Heart left ventricle (tissue), 13 donors: ENCODE measurements at regions not wholly inside any gene's neighbourhood (a gene's known extent, or its start where the extent isn't known, plus 50 kb on each side); places are given as distances from the start of the nearest gene placed in this dataset.
"Not testable (repeated sequence)": the region's sequence is repeated elsewhere in the genome, so short reads cannot be mapped to it uniquely, and the experiment has no call there.

Experiments
- CTCF ChIP-seq, 12 donors: fragments of 200-600 bp; sonication (generic) in 4 of 12; IDR thresholded peaks; one replicate each; pipeline versions ENCODE4 v1.5.0 to v1.8.0; 2018 to 2022; ENCODE audit warnings: antibody characterized with exemption in 12 of 12, mild to moderate bottlenecking in 5 of 12
- POLR2A ChIP-seq, 2 donors: fragments of 450-650 bp; IDR thresholded peaks; one replicate each; pipeline ENCODE4 v1.6.1; 2017; ENCODE audit warnings: antibody characterized with exemption in 2 of 2, mild to moderate bottlenecking in 2 of 2, moderate library complexity in 2 of 2
- donor health status: ischemic (EF 13 %, LVEDD 7.1; RV severe dilation, severe dysfunction).
- donor health status: DM: no; HTN: yes; CAD: no.
- donor health status: DM: no; HTN: no; CAD: no.
- donor health status: ischemic (EF 25% LVEDD 6.9; RV normal size, moderate dysfunction).
- donor health status: ischemic (EF 25% LVEDD 5.7; RV mildly dilated, moderate dysfunction).
- donor health status: ischemic (EF 35%, LVEDD 5.7; RV mildly dilated, moderate dysfunction).
- donor health status: nonischemic (EF 11% LVEDD 7.7; RV severe dilation, severe dysfunction).
- donor health status: DM: yes; HTN: yes; CAD: no.
- donor health status: PGD.
- donor health status: ischemic (EF 29% LVEDD 5.4; RV normal size, mild dysfunction).
- donor health status: nonischemic (EF 23%, LVEDD 6.1; RV moderate dilation, normal function).

- not testable (repeated sequence) for TF ChIP-seq CTCF, POLR2A (IDR thresholded peaks at IDR 0.05)
These were observed 1665.5 kb downstream of the BRINP3 start for GRCh38 chr1:188812153-188812552.
